ENCODE measurements at regions not wholly inside any gene's neighbourhood (a gene's known extent, or its start where the extent isn't known, plus 50 kb on each side); places are given as distances from the start of the nearest gene placed in this dataset.

DNA sequence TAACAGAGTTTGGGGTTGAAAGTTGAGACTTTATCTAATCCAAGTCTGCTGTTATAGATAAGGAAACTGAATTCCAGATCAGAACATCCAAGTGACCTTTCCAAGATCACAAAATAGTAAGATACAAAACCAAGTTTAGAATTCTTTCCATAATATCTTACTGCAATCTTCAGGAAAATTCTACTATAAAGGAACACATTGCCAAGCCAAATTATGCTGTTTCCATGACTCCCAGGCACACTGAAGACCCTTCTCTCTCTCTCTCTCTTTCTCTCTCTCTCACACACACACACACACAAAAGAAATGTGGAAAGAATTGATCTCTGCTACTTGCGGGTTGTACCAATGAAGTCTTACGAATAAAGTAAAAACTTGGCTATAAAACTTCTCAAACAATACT lies 398.4 kb downstream of the METTL4 start:
- no peak for DNase-seq (ENCODE audit: low read depth)

DNA sequence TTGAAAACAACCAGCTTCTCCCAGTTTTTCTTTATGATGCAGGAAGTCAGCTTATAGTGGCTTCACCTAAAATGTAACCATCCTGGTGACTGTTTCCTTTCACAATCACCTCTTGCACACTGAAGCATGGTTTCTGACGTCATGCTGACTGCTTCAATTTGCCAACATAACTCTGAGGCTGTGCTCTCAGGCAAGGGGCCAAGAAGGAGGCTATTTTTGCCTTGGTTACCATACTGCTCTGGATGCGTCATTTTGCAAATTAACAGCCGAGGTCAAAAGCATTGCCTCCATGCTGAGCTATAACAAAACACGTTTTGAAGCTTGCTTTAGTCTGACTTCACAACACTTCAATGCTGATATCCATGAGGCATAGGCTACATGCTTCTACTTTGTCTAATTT lies 397.8 kb downstream of the METTL4 start:
- no peak for DNase-seq (ENCODE audit: low read depth)

DNA sequence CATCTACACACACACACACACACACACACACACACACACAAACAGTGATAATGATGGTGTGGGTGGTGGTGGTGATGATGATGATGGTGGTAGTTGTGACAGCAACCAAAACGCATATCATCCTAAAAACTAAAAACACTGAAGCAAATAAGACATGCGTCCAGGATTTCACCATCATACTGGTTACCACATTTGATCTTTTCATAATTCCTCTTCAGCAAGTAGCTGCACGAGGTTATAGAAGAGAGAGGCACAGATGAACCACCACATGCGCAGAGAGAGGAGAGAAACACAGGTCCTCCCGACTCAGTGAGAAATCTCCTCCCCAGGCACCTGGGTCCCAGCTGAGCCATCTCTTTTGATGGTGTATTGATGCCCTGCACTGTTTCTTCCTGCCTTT lies 393.3 kb downstream of the METTL4 start:
- no peak for DNase-seq (ENCODE audit: low read depth)

DNA sequence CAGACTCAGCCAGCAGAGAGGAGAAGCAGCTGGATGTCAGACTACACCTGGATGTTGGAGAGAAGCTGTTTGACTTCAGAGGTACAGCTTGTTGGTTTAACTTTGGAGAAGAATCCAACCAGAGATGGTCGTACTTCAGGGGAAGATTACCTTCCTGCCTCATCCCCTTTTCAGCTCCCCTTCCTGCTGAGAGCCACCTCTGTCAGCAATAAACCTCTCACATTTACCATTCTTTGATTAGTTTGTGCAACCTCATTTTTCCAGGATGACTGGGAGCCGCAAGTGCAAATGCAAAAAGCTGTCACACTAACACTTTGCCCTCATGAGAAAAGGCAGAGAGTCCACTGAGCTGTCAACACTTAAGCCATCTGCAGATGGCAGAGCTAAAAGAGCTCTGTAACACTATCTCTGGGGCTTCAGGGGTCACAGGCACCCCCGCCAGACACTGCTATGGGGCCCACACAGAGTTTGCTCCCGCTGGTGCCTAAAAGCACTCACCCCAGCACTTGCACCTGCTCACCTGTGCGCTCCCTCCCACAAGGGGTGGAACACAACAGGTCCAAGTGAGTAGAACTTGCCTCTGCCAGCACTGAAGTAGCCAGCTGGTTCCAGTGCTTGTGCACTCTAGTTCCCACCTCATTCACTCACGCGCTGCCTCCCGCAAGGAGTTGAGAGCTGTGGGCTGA lies 391.7 kb downstream of the METTL4 start:
- DNase-seq (ENCODE audit: low read depth), result no peak

DNA sequence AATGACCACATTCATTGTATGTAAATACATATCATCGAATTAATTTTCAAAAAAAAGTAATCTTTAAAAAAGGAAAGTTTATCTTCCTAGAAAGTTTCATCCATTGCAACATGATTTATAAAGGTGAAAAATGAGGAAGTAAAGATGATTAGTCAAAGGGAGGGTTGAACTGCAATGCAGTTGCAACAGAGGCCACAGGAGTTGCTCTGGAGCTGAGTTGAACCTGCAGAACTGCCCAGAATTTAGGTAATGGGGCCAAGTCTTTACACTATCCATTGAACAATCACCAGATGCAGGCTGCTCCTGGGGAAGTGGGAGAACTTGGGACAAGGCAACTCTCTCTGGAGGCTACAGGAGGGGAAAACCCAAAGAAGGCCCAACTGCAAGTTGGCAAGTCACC lies 390.7 kb downstream of the METTL4 start:
- no peak for DNase-seq (ENCODE audit: low read depth)

DNA sequence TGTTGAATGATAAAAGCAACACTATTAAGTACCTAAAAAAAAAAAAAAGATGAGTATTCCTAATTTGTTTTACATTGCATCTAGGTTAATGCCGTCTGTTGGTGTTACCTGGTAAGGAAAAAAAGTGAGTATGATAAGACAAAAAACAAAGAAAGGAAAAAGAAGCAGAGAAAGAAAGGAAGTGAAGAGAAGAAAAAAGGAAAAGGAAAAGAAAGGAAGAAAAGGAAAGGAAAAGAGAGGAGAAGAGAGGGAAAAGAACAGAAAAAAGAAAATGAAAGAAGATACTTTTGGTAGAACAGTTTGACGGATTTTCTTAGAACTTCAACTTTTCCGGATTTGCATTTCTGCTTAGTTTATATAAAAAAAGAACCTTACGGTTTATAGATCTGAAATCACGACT lies 387.9 kb downstream of the METTL4 start:
- no peak for DNase-seq (ENCODE audit: low read depth)

DNA sequence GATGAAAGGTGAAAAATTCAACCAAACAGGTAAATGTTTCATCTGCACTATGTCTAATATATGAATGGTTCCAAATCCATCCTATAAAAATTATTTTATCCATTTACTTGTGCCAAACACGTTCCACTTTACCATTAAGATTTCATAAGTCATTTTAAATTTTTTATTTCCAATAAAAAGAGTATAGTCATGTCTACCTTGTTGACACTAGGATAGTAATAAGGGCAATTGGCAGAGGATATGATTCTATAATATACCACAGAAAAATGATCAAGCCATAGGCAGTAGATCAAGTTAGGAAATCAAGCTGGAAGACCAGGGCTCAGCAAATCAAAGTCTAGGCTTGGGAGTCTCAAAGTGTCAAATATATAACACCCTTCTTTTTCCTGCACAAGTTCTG lies 384.3 kb downstream of the METTL4 start:
- DNase-seq (ENCODE audit: low read depth), result no peak

DNA sequence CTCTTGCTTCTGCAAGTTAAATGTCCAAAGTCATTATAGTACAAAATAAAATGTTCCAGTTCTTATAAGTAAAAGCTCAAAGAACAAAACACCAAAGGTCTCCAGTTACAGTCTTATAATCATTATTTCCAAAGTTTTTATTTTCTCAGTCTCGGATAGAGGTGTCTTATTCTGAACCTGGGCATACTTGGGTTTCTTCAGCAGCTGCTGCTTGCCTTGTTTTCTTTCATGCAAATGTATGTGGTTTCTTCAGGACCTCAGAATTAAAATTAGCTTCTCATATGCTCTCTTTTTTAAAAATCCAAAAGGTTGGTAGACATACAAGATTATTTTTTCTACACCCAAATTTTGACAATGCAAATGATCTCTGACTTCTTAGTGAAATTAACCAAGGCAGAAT lies 383.0 kb downstream of the METTL4 start:
- DNase-seq (ENCODE audit: low read depth), result no peak

DNA sequence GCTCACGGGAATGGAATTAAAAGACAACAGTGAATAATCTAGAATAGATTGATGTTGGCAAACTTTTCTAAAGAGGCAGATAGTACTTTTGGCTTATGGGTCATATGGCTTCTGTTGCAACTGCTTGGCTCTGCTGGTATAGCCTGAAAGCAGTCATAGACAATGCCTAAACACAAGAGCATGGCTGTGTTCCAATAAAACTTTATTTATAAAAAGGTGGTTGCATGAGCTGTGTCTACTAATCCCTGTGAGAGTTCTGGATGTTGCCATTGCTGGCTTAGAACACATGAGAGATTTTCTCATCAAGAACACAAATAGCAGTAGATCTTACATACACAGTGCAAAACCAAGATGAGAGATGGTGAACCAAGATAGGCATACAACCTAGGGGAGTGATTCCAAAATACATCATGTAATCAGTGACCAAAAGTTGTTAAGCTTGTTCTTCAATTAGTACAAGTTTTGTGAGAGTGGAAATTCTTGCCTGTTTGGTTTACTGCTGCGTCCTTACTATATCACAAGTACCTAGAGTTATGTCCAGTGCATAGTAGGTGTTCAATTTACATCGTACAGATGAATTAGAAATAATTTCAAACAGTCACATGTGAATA lies 380.0 kb downstream of the METTL4 start:
- DNase-seq (ENCODE audit: low read depth), result no peak

DNA sequence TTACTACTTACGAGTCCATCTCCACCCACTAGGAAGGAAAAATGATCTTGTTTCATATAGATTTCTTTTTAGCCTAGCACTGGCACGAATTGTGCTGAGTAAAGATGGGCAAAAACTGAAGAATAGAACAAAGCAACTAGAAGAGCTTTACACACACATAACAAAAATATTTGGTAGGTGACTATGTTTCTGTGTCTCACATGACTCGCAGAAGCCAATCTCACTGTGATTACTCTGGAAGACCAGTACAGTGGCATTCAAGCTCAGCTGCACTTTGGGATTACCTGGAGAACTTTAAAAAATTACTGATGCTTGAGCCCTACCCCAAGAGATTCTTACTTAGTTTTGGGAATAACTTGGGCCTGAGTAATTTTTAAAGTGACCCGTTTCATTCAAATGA lies 378.7 kb downstream of the METTL4 start:
- DNase-seq (ENCODE audit: low read depth), result no peak

DNA sequence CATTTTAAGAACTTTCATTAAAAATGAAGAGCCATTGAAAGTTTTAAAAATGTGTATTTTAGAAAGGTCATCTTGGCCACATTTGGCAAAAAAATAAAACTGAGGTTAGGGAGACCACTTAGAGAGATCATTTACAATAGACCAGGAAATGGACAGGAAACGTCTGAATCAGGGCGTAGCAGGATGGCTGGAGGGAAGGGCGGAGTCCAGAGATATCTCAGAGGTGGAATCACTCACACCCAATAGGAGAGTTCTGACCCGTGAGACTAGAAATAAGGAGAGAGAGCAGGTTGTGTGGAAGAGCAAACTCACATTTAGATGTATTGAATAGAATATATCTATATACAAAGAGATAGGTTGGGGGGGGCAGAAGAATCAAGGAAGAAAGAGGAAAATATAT lies 373.4 kb downstream of the METTL4 start:
- DNase-seq (ENCODE audit: low read depth), result no peak

DNA sequence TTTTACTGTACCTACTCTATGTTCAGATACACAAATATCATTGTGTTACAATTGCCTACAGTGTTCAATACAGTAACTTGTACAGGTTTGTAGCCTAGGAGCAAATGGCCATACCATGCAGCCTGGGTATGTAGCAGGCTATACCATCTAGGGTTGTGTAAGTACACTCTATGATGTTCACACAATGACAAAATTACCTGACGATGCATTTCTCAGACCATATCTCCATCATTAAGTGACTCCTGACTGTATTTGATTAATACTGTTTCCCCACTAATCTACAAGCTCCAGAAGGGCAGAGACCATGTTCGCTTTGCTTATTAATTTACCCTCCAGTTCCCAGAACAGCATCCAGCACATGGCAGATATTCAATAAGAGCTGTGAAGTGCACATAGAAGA lies 372.2 kb downstream of the METTL4 start:
- DNase-seq (ENCODE audit: low read depth), result no peak

DNA sequence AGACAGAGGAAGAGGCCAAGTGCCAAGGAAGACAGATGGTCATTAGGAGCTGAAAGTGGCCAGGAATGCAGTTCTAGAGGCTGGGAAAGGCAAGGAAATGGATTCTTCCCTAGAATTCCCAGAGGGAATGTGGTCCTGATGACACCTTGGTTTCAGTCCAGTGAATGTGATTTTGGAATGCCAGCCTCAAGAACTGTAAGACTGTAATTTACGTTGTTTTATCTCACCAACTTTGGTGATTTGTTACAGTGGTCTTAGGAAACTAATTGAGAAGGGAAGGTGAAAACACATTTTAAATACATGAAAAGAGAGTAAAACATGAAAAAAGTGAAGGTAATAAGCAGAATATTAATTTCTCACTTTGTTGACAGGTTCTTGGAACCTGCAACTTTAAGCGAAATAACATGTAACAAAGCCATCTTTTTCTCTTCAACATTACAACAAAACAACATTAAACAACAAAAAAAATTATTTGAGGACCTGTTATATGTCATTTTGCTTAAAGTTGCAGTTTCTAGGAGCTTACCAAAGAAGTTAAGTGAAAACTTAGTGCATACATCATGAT lies 370.2 kb downstream of the METTL4 start:
- no peak for DNase-seq (ENCODE audit: low read depth)

DNA sequence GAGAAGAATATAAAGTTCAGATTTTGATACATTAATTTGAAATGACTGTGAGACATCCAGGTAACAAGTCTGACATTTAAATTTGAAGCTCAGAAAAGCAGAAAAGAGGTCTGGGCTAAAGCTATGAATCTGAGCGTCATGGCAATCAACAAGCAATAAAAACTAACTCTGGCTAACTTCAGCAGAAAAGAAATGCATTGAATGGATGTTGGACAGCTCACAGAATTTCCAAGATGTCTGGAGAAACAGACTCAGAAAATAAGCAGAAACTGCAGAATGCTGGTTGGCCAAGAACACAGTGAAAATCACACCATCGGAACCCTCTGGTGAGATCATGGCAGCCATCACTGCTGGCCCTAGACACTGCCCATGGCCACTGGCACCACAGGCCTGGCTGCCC lies 366.6 kb downstream of the METTL4 start:
- DNase-seq (ENCODE audit: low read depth), result no peak

DNA sequence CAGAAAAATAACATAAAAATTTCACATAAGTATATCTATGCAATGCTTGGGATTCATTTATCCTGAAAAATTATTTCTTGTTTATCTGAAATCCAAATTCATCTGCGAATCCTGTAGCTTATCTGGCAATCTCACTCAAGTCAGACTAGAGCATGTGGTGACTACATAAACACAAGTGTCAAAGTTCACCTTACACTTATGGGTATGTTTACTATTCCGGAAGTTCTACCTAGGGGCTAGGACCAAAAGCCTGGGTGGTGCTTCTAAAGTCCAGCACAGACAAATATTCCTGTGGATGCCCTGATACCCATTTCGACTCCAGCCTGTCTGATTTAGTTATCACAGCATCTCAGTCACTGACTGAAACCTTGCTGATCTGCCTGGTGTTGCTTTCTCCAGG lies 364.0 kb downstream of the METTL4 start:
- no peak for DNase-seq (ENCODE audit: low read depth)

DNA sequence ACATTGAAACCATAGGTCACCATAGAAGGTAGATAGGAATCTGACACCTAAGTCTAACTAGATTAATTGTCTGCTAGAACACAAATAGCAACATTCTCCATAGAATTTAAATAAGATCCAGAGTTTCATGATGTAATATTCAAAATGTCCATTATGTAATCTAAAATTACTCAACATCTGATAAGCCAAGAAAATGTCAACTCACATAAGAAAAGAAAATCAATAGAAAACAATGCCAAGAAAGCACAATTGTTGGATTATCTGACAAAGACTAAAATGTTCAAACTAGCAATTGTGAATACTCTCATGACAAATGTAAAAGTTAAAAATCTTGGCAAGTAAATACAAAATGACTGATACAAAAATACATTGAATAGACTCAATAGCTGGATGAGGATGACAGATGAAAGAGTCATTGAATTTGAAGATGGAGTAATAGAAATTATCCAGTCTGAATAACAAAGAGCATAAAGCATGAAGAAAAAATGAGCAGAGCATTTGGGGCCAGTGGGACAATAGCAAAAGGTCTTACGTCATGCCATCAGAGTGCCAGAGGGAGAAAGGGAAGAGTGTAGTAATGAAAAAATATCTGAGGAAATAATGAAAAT lies 358.6 kb downstream of the METTL4 start:
- DNase-seq (ENCODE audit: low read depth), result no peak

DNA sequence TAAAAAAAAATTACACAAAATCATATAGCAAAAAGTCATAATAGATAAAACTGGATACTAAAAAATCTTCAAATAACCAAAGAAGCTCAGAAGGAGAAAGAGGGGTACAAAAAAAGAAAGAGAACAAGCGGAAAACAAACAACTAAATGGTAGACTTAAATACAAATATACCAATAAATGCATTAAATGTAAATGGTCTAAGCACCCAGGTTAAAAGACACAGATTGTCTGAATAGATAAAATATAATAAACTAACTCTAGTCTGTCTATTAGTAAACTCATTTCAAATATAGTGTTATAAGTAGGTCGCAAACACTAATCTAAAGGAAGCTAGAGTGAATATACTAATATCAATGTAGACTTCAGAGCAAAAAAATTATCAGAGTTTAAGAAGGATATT lies 357.4 kb downstream of the METTL4 start:
- no peak for DNase-seq (ENCODE audit: low read depth)

DNA sequence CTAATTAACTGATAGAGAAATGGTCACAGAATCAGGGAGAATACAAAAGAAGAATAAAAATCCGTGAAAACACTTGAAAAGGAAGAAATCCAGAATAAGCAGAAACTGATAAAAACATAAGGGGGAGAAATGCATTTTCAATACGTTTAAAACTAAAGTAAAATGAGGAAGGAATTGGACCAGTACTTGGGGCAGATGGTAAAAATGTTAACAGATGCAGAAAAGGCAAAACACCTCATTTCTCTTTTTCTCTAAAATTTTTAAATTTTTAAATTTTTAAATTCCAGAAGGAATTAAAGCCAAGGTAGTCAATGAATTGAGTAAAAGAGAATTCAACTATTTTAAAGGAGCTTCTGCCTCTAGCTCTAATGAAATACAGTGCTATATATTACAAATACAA lies 353.9 kb downstream of the METTL4 start:
- no peak for DNase-seq (ENCODE audit: low read depth)

DNA sequence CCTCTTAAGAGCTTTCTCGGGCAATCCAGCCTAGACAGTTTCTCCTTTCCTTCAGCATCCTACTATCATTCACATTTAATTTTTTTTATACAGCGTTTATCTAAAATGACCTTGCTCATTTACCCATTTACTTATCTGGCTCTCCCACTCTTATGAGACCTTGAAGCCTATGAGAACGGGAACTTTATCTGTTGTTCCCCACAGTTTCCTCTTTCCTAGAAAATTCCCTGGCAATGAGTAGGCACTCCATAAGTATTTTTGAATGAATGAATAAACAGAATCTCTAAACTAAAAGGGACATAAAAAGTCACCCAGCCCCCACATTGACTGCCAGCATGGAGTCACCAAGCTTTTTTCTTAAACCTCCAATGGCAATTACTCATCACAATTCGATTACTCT lies 353.2 kb downstream of the METTL4 start:
- no peak for DNase-seq (ENCODE audit: low read depth)

DNA sequence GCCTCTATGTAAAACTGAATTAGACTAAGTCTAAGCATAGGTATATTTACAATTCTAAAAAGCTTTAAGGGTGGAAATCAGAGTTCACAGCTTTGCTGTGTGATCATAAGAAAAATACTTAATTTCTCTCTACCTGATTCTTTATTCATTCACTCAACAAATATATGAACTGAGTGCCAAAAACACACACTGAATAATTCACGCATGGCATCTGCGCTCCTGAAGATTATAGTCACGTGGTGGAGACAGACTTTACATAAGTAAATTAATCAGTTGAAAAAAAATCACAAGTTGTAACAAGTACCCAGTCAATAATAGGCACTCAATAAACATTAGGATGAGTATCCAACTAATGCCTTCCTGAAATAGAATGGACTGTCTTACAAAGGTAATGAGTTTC lies 351.6 kb downstream of the METTL4 start:
- DNase-seq (ENCODE audit: low read depth), result no peak

DNA sequence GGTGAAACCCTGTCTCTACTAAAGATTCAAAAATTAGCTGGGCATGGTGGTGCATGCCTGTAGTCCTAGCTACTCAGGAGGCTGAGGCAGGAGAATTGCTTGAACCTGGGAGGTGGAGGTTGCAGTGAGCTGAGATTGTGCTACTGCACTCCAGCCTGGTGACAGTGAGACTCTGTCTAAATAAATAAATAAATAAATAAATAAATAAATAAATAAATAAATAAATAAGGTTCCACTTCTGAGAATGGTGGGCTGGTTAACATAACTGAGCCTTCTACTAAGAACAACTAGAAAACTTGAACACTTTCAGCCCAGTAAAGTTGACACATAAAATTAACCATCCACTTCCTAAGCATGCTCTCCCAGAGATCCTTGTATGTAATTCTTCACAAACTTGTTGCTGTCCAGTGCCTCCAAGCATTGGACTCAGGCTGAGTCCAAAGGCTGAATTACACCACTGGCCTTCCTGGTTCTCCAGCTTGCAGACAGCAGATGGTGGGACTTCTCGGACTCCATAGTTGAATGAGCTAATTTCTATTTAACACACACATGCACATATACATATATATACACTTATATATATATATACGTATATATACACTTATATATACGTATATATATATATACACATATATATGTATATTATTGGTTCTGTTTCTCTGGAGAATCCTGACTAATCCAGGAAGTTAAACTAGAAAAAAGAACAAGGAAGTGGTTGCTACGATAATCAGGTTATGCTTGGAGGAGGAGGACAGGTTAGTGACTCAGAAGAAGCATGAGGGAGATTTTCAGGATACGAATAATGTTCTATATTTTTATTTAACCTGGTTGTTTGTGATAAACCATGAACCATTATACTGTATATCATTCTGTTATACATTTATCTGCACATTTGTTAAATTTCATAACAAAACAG lies 348.8 kb downstream of the METTL4 start:
- DNase-seq (ENCODE audit: low read depth), result no peak

DNA sequence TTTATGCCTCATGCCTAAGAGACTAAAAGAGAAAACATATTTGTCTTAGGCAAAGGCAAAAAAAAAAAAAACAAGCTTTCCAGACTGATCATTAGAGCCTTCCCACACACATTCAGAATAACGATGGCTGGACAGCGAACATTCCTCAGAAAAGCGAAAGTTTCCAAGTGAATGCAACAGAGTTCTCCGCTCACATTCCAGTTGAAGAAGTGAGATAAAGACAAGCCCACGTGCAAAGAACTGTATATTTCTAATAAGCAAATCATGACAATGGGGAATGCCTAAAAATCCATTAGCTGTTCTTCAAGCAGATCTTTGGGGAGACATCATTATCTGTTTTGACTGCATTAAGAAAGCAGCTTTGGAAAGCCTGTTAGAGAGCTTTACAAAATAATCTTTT lies 347.9 kb downstream of the METTL4 start:
- DNase-seq (ENCODE audit: low read depth), result no peak

DNA sequence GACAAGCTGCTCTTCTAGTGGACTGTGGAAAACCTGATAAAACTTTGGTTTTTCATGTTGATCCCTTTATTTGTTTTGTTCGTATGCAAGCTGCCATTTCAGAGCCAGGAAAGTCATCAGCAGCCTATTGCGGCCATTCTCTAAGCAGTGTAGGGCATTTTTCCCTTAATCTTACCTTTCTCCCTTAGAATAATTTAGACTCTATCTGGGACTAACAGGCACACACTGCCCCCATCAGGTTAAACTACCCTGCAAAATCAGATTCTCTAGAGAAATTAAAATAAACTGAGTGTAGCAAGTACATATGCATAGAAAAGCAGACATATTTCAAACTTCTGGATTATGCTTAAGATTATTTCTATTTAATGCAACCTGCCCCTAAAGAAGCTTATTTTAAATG lies 347.5 kb downstream of the METTL4 start:
- DNase-seq (ENCODE audit: low read depth), result no peak
